ENCODE measurements at regions not wholly inside any gene's neighbourhood (a gene's known extent, or its start where the extent isn't known, plus 50 kb on each side); places are given as distances from the start of the nearest gene placed in this dataset.

- Histone ChIP-seq H3K36me3 (ENCODE audit: control insufficient read depth in 1 of 2, insufficient read depth in 2 of 2, low read length in 1 of 2) (no peaks in the 10 kb centered on the region), H3K4me1 (ENCODE audit: control insufficient read depth in 1 of 2, insufficient read depth in 2 of 2, low read length in 2 of 2) (no peaks in the 10 kb centered on the region), H3K4me3 (ENCODE audit: low read length in 2 of 2) (no peak overlapping the region), H3K27me3 (ENCODE audit: control insufficient read depth in 1 of 2, insufficient read depth in 2 of 2, low read length in 1 of 2) (no peaks in the 10 kb centered on the region), H3K27ac (ENCODE audit: low read depth in 1 of 2, low read length in 2 of 2) (no peak overlapping the region), H3K9me3 (ENCODE audit: control insufficient read depth, low read length) (peaks cover 1% of the 10 kb centered on the region)
- 95 to 98% methylated on average over 1 of the region's 1 CpG for WGBS, 2 donors
- DNase-seq (no peak), ATAC-seq (ENCODE audit: low FRiP score) (no peak)
- intact Hi-C loops (cut with DNase I): no loop called here
Measured at GRCh38 chr5:125521289-125521688, 774.9 kb upstream of the ZNF608 start.

- no peaks in the 10 kb centered on the region for H3K36me3 ChIP-seq (ENCODE audit: control insufficient read depth in 1 of 2, insufficient read depth in 2 of 2, low read length in 1 of 2)
- peaks cover 1% of the 10 kb centered on the region for H3K9me3 ChIP-seq (ENCODE audit: control insufficient read depth, low read length)
- 8 to 10% methylated on average over 4 of the region's 4 CpGs for WGBS, 2 donors
- H3K4me1 ChIP-seq (ENCODE audit: control insufficient read depth in 1 of 2, insufficient read depth in 2 of 2, low read length in 2 of 2): peaks cover 0 to 4% of the 10 kb centered on the region in 2 donors
- intact Hi-C loops (cut with DNase I): no loop called here
- DNase-seq: no peak
- ATAC-seq (ENCODE audit: low FRiP score): no peak
- no peak overlapping the region for H3K4me3 ChIP-seq (ENCODE audit: low read length in 2 of 2)
- H3K27ac ChIP-seq (ENCODE audit: low read depth in 1 of 2, low read length in 2 of 2): no peak overlapping the region
- no peaks in the 10 kb centered on the region for H3K27me3 ChIP-seq (ENCODE audit: control insufficient read depth in 1 of 2, insufficient read depth in 2 of 2, low read length in 1 of 2)
Measured at GRCh38 chr5:125525356-125525755, 778.9 kb upstream of the ZNF608 start.

DNA sequence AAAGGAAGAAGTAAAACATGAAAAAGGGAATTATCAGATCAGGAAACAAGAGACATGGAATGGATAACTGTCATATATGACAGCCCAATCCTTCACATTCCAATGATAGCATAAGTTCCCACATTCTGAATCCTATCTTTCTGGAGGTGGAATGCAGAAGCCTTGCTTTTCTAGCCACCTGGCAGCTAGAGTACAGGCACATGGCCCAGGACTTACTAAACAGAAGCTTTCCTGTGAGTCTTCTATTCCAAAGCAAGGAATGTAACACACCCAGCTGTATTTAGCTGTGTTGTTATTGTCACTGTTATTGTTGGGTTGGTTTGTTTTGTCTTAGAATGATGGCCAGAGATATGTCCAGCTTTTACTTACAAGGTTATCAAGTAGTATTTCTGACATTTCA is 780.5 kb upstream of the ZNF608 start:
- no peaks in the 10 kb centered on the region for H3K27me3 ChIP-seq (ENCODE audit: control insufficient read depth in 1 of 2, insufficient read depth in 2 of 2, low read length in 1 of 2)
- H3K4me1 ChIP-seq (ENCODE audit: control insufficient read depth in 1 of 2, insufficient read depth in 2 of 2, low read length in 2 of 2): peaks cover 0 to 4% of the 10 kb centered on the region in 2 donors
- H3K27ac ChIP-seq (ENCODE audit: low read depth in 1 of 2, low read length in 2 of 2): no peak overlapping the region
- intact Hi-C loops (cut with DNase I): no loop called here
- DNase-seq (no peak), ATAC-seq (ENCODE audit: low FRiP score) (no peak)
- H3K36me3 ChIP-seq (ENCODE audit: control insufficient read depth in 1 of 2, insufficient read depth in 2 of 2, low read length in 1 of 2): no peaks in the 10 kb centered on the region
- no peaks in the 10 kb centered on the region for H3K9me3 ChIP-seq (ENCODE audit: control insufficient read depth, low read length)
- no peak overlapping the region for H3K4me3 ChIP-seq (ENCODE audit: low read length in 2 of 2)

DNA sequence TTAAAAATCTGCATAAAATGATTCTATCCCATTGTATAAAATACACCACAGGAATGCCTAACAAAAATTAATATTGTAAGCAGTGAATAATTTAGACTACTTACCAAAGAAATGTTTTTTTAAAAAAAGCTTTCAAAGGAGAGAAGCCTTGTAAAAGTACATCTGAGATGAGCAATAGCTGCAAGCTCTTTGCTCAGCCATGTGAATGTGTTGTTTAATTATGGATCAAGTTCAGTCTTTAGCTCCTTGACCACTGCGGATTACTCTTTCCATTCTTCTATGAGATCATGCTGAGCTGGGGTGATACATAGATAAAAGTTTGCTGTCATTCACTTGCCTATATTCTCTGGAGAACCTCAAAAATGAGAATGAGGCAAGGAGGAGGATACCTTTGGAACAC is 782.4 kb upstream of the ZNF608 start:
- no peak for ATAC-seq (ENCODE audit: low FRiP score)
- H3K27ac ChIP-seq (ENCODE audit: low read depth in 1 of 2, low read length in 2 of 2): no peak overlapping the region
- H3K9me3 ChIP-seq (ENCODE audit: control insufficient read depth, low read length): no peaks in the 10 kb centered on the region
- no peak overlapping the region for H3K4me3 ChIP-seq (ENCODE audit: low read length in 2 of 2)
- peaks cover 0 to 4% of the 10 kb centered on the region in 2 donors for H3K4me1 ChIP-seq (ENCODE audit: control insufficient read depth in 1 of 2, insufficient read depth in 2 of 2, low read length in 2 of 2)
- DNase-seq: no peak
- intact Hi-C loops (cut with DNase I): no loop called here
- H3K27me3 ChIP-seq (ENCODE audit: control insufficient read depth in 1 of 2, insufficient read depth in 2 of 2, low read length in 1 of 2): no peaks in the 10 kb centered on the region
- no peaks in the 10 kb centered on the region for H3K36me3 ChIP-seq (ENCODE audit: control insufficient read depth in 1 of 2, insufficient read depth in 2 of 2, low read length in 1 of 2)
- WGBS, 2 donors: 91 to 95% methylated on average over 1 of the region's 1 CpG

DNA sequence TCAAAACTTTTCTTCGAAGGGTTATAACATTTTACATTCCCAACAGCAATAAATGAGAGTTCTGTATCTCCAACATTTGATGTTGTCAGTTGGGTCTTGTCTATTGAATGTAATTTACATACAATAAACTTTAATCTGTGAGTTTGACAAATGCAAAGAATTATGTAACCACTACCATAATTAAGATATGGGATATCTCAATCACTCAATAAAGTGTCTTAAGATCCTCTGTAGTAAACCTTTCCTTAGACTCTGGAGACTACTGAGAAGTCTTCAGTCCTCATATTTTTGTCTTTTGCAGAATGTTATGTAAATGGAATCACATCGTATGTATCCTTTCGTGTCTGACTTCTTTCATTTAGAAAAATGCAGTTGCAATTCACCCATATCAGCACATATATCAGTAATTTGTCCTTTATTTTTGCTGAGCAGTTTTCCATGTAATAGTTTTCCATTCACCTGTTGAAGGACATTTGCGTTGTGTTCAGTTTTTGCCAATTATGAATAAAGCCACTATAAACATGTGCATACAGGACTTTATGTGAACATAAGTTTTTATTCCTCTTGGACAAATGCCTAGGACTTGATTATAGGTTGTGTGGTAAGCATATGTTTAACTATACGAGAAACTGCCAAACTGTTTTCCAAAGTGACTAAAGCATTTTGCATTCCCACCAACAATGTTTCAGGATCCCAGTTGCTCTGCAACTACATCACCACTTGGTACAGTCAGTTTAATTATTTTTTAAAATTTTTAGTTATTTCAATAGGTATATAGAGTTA is 784.6 kb upstream of the ZNF608 start:
- DNase-seq: no peak
- H3K36me3 ChIP-seq (ENCODE audit: control insufficient read depth in 1 of 2, insufficient read depth in 2 of 2, low read length in 1 of 2): no peaks in the 10 kb centered on the region
- no peak overlapping the region for H3K4me3 ChIP-seq (ENCODE audit: low read length in 2 of 2)
- WGBS, 2 donors: 91 to 92% methylated on average over 5 of the region's 5 CpGs
- peaks cover 0 to 4% of the 10 kb centered on the region in 2 donors for H3K4me1 ChIP-seq (ENCODE audit: control insufficient read depth in 1 of 2, insufficient read depth in 2 of 2, low read length in 2 of 2)
- no peaks in the 10 kb centered on the region for H3K9me3 ChIP-seq (ENCODE audit: control insufficient read depth, low read length)
- intact Hi-C loops (cut with DNase I): no loop called here
- H3K27ac ChIP-seq (ENCODE audit: low read depth in 1 of 2, low read length in 2 of 2): no peak overlapping the region
- ATAC-seq (ENCODE audit: low FRiP score): no peak
- H3K27me3 ChIP-seq (ENCODE audit: control insufficient read depth in 1 of 2, insufficient read depth in 2 of 2, low read length in 1 of 2): no peaks in the 10 kb centered on the region

DNA sequence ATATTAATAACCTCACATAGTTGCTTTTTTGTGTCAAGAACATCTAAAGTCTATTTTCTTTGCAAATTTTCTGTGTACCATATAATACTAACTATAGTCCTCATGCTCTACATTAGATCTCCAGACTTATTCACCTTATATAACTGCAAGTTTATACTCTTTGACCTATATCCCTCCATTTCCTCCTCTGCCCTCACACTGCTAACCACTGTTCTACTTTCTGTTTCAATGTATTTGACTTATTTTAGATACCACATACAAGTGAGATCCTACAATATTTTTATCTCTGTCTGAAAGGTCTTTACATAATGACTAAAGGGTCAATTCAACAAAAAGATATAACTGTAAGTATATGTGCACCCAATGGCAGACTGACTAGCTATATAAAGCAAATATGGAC is 789.7 kb upstream of the ZNF608 start:
- ATAC-seq (ENCODE audit: low FRiP score) (no peak), DNase-seq (no peak)
- Histone ChIP-seq H3K36me3 (ENCODE audit: control insufficient read depth in 1 of 2, insufficient read depth in 2 of 2, low read length in 1 of 2) (no peaks in the 10 kb centered on the region), H3K27me3 (ENCODE audit: control insufficient read depth in 1 of 2, insufficient read depth in 2 of 2, low read length in 1 of 2) (no peaks in the 10 kb centered on the region), H3K4me3 (ENCODE audit: low read length in 2 of 2) (no peak overlapping the region), H3K4me1 (ENCODE audit: control insufficient read depth in 1 of 2, insufficient read depth in 2 of 2, low read length in 2 of 2) (no peaks in the 10 kb centered on the region), H3K9me3 (ENCODE audit: control insufficient read depth, low read length) (no peaks in the 10 kb centered on the region), H3K27ac (ENCODE audit: low read depth in 1 of 2, low read length in 2 of 2) (no peak overlapping the region)
- intact Hi-C loops (cut with DNase I): no loop called here

- Histone ChIP-seq H3K36me3 (ENCODE audit: control insufficient read depth in 1 of 2, insufficient read depth in 2 of 2, low read length in 1 of 2) (no peaks in the 10 kb centered on the region), H3K27ac (ENCODE audit: low read depth in 1 of 2, low read length in 2 of 2) (no peak overlapping the region), H3K4me3 (ENCODE audit: low read length in 2 of 2) (no peak overlapping the region), H3K9me3 (ENCODE audit: control insufficient read depth, low read length) (no peaks in the 10 kb centered on the region), H3K4me1 (ENCODE audit: control insufficient read depth in 1 of 2, insufficient read depth in 2 of 2, low read length in 2 of 2) (no peaks in the 10 kb centered on the region), H3K27me3 (ENCODE audit: control insufficient read depth in 1 of 2, insufficient read depth in 2 of 2, low read length in 1 of 2) (no peaks in the 10 kb centered on the region)
- ATAC-seq (ENCODE audit: low FRiP score) (no peak), DNase-seq (no peak)
- 3 to 16% methylated on average over 1 of the region's 1 CpG for WGBS, 2 donors
- intact Hi-C loops (cut with DNase I): no loop called here
Measured at GRCh38 chr5:125536582-125536981, 790.1 kb upstream of the ZNF608 start.

GRCh38 chr5:125537661-125538060 is 791.2 kb upstream of the ZNF608 start:
- Histone ChIP-seq H3K4me1 (ENCODE audit: control insufficient read depth in 1 of 2, insufficient read depth in 2 of 2, low read length in 2 of 2) (no peaks in the 10 kb centered on the region), H3K36me3 (ENCODE audit: control insufficient read depth in 1 of 2, insufficient read depth in 2 of 2, low read length in 1 of 2) (no peaks in the 10 kb centered on the region), H3K27me3 (ENCODE audit: control insufficient read depth in 1 of 2, insufficient read depth in 2 of 2, low read length in 1 of 2) (no peaks in the 10 kb centered on the region), H3K4me3 (ENCODE audit: low read length in 2 of 2) (no peak overlapping the region), H3K9me3 (ENCODE audit: control insufficient read depth, low read length) (no peaks in the 10 kb centered on the region), H3K27ac (ENCODE audit: low read depth in 1 of 2, low read length in 2 of 2) (no peak overlapping the region)
- intact Hi-C loops (cut with DNase I): no loop called here
- 95% methylated on average over 2 of the region's 2 CpGs for WGBS, 2 donors
- ATAC-seq (ENCODE audit: low FRiP score) (no peak), DNase-seq (no peak)

- Histone ChIP-seq H3K9me3 (ENCODE audit: control insufficient read depth, low read length) (no peaks in the 10 kb centered on the region), H3K27ac (ENCODE audit: low read depth in 1 of 2, low read length in 2 of 2) (no peak overlapping the region), H3K36me3 (ENCODE audit: control insufficient read depth in 1 of 2, insufficient read depth in 2 of 2, low read length in 1 of 2) (no peaks in the 10 kb centered on the region), H3K4me3 (ENCODE audit: low read length in 2 of 2) (no peak overlapping the region), H3K4me1 (ENCODE audit: control insufficient read depth in 1 of 2, insufficient read depth in 2 of 2, low read length in 2 of 2) (no peaks in the 10 kb centered on the region), H3K27me3 (ENCODE audit: control insufficient read depth in 1 of 2, insufficient read depth in 2 of 2, low read length in 1 of 2) (no peaks in the 10 kb centered on the region)
- DNase-seq (no peak), ATAC-seq (ENCODE audit: low FRiP score) (no peak)
- intact Hi-C loops (cut with DNase I): no loop called here
- 81 to 90% methylated on average over 2 of the region's 2 CpGs for WGBS, 2 donors
Measured at GRCh38 chr5:125538469-125538868, 792.0 kb upstream of the ZNF608 start.
